K562 (cell line): ENCODE measurements at regions not wholly inside any gene's neighbourhood (a gene's known extent, or its start where the extent isn't known, plus 50 kb on each side); places are given as distances from the start of the nearest gene placed in this dataset.

Source experiments
- ATAC-seq: fragments of 200-7000 bp; cut with Tn5 transposase; 3 replicates; pipeline ENCODE4 v1.9.1; 2020; ENCODE audit warnings: moderate library complexity
- BruUV-seq: library from RNA; stranded (reverse); fragments of 400-500 nt; replicated peaks from 2 replicates; lab custom pipeline; 2021; lab: Mats Ljungman, UMichigan
- CTCF ChIA-PET: fragments of 300-600 bp; formaldehyde crosslinking; extraction: SDS; loops from one replicate; lab custom pipeline; 2021; ENCODE audit warnings: low intra/inter-chr PET ratio; lab: Yijun Ruan, JAX
- POLR2A ChIA-PET: fragments of 300-600, 350-650 bp; sonication (Branson Sonifier 250); formaldehyde crosslinking; extraction: SDS; loops from one replicate; lab custom pipeline; 2021; ENCODE audit warnings: antibody characterized with exemption, inconsistent platforms; lab: Yijun Ruan, JAX
- DNase-seq, 4 experiments: peaks; one replicate each; pipeline versions ENCODE4 v3.0.0 to v3.0.0-alpha.2; 2011 to 2018; ENCODE audit warnings: low spot score in 3 of 4, mixed read lengths in 3 of 4; ENCODE audit errors: extremely low read depth in 1 of 4
- FAIRE-seq: peaks from 2 replicates; lab custom pipeline; 2011; peaks lifted over from hg19 to GRCh38; lab: Jason Lieb, UNC
- H2AFZ ChIP-seq: 2 replicates; pipeline ENCODE4 v1.6.0; 2011; ENCODE audit warnings: low read depth, low read length, control low read depth, inconsistent platforms
- H3K27ac ChIP-seq: fragments of 200-600 bp; 3 replicates; pipeline ENCODE4 v1.8.0; 2011; ENCODE audit warnings: low read depth, mild to moderate bottlenecking, control low read depth, inconsistent platforms, low read length, moderate library complexity, mixed read lengths; ENCODE audit errors: extremely low read depth
- H3K27me3 ChIP-seq, 2 experiments: fragments of 300-600 bp in 1 of 2; 2 replicates in 1 of 2; 3 replicates in 1 of 2; pipeline versions ENCODE4 v1.6.0 to v1.8.0; 2011; ENCODE audit warnings: inconsistent platforms in 2 of 2, low read length in 2 of 2, mild to moderate bottlenecking in 1 of 2, mixed read lengths in 1 of 2, moderate library complexity in 1 of 2; ENCODE audit not compliant: control insufficient read depth in 2 of 2, insufficient read depth in 2 of 2
- H3K36me3 ChIP-seq: fragments of 300-600 bp; 3 replicates; pipeline ENCODE4 v1.8.0; 2011; ENCODE audit warnings: mild to moderate bottlenecking, low read length, inconsistent platforms; ENCODE audit not compliant: control insufficient read depth, insufficient read depth
- H3K4me1 ChIP-seq, 2 experiments: fragments of 200-600 bp in 1 of 2; replicated peaks in 1 of 2; 2 replicates in 1 of 2; 3 replicates in 1 of 2; pipeline versions ENCODE4 v1.5.1 to v1.8.0; 2011; ENCODE audit warnings: inconsistent platforms in 2 of 2, low read length in 2 of 2, mild to moderate bottlenecking in 1 of 2, mixed read lengths in 1 of 2, moderate library complexity in 1 of 2; ENCODE audit not compliant: control insufficient read depth in 2 of 2, insufficient read depth in 2 of 2
- H3K4me2 ChIP-seq: 2 replicates; pipeline ENCODE4 v1.6.1; 2011; ENCODE audit warnings: low read length, control low read depth, inconsistent platforms, mixed read lengths; ENCODE audit not compliant: insufficient read depth
- H3K4me3 ChIP-seq: fragments of 200-600 bp; sonication (generic), shearing (Covaris generic); 2 replicates; pipeline ENCODE4 v1.5.1; 2016; ENCODE audit warnings: control low read depth, inconsistent platforms
- H3K79me2 ChIP-seq: fragments of 200-600 bp; 3 replicates; pipeline ENCODE4 v1.8.0; 2011; ENCODE audit warnings: low read length, inconsistent platforms; ENCODE audit not compliant: control insufficient read depth, insufficient read depth
- H3K9ac ChIP-seq, 2 experiments: 2 replicates each; pipeline versions ENCODE4 v1.6.0 to v1.6.1; 2011; ENCODE audit warnings: low read depth in 2 of 2, low read length in 2 of 2, control low read depth in 1 of 2, inconsistent platforms in 1 of 2, mild to moderate bottlenecking in 1 of 2, mixed read lengths in 1 of 2; ENCODE audit not compliant: insufficient read depth in 1 of 2
- H3K9me1 ChIP-seq: one replicate; pipeline ENCODE4 v1.6.0; 2011; ENCODE audit warnings: inconsistent platforms, mild to moderate bottlenecking, low read length, moderate library complexity; ENCODE audit not compliant: control insufficient read depth, insufficient read depth
- H3K9me3 ChIP-seq: replicated peaks from 2 replicates; pipeline ENCODE4 v1.5.1; 2011; ENCODE audit warnings: low read depth, low read length, inconsistent platforms; ENCODE audit not compliant: control insufficient read depth, insufficient read depth
- H4K20me1 ChIP-seq: replicated peaks from 2 replicates; pipeline ENCODE4 v1.6.1; 2011; ENCODE audit warnings: low read length, inconsistent platforms, mixed read lengths; ENCODE audit not compliant: control insufficient read depth, insufficient read depth
- FOXK2 ChIP-seq, 2 experiments: fragments of 450-650 bp; IDR thresholded peaks in 1 of 2; conservative IDR thresholded peaks in 1 of 2; 2 replicates each; pipeline ENCODE4 v1.6.1; 2016; ENCODE audit warnings: low read depth in 2 of 2, mild to moderate bottlenecking in 1 of 2
- JUN ChIP-seq, 2 experiments: sonication (generic) in 1 of 2; formaldehyde crosslinking in 1 of 2; IDR thresholded peaks; 2 replicates each; pipeline versions ENCODE4 v1.6.1 to v1.8.0; 2012 to 2022; ENCODE audit warnings: borderline replicate concordance in 2 of 2, mild to moderate bottlenecking in 2 of 2, improper control_type of control experiment in 1 of 2, low read depth in 1 of 2, low read length in 1 of 2, missing genetic modification reagents in 1 of 2
- ZNF518B ChIP-seq: fragments of 250-450 bp; sonication (Bioruptor Pico); IDR thresholded peaks from 2 replicates; pipeline ENCODE4 v1.5.0; 2021; ENCODE audit warnings: mild to moderate bottlenecking, moderate library complexity
- WGBS: fragments of 100-300 bp; shearing (Covaris generic); methylation state at CpG from one replicate; pipeline ENCODE4 v1.1.6; 2016; ENCODE audit warnings: low coverage, mixed read lengths; ENCODE audit not compliant: insufficient coverage; ENCODE audit errors: missing lambda C conversion rate; 5-methylcytosine and 5-hydroxymethylcytosine counted together
- in situ Hi-C: fragments of 300-500 bp; cut with MboI; formaldehyde crosslinking; loops from 4 replicates; pipeline ENCODE4 v1.15.0; 2018; ENCODE audit warnings: inconsistent platforms, mixed read lengths
- intact Hi-C: fragments of 100-400 bp; cut with micrococcal nuclease; formaldehyde crosslinking; loops from 2 replicates; pipeline ENCODE4 v1.14.2; 2022

GRCh38 chr9:11235061-11235460 lies 622.3 kb upstream of the PTPRD start:
- Histone ChIP-seq H4K20me1 (no peaks in the 10 kb centered on the region), H3K4me1 (no peaks in the 10 kb centered on the region), H3K9me1 (no peaks in the 10 kb centered on the region)
- intact Hi-C loops = no loop called here
- DNase-seq = no peak
- 0% methylated on average over 2 of the region's 2 CpGs for WGBS
- CTCF ChIA-PET = no interaction called here
- TF ChIP-seq ZNF518B (CRISPR knock-in tag) (no peak), JUN (IDR thresholded peaks at IDR 0.05; ENCODE audit: borderline replicate concordance, low read depth, low read length) (no peak), JUN (CRISPR knock-in tag; IDR thresholded peaks at IDR 0.05; ENCODE audit: borderline replicate concordance) (no peak), FOXK2 (conservative IDR thresholded peaks at IDR 0.05 in 1 of 2, IDR thresholded peaks at IDR 0.05 in 1 of 2; ENCODE audit: low read depth in 2 of 2) (no peak)
- TF ChIP-seq, all 486 proteins: peak for 0
- Histone ChIP-seq H3K9me3 (no peaks in the 10 kb centered on the region), H2AFZ (no peak overlapping the region), H3K4me3 (no peak overlapping the region), H3K4me2 (no peak overlapping the region), H3K27ac (no peak overlapping the region), H3K9ac (no peak overlapping the region), H3K36me3 (no peaks in the 10 kb centered on the region), H3K27me3 (no peaks in the 10 kb centered on the region), H3K79me2 (no peaks in the 10 kb centered on the region)
- POLR2A ChIA-PET = no interaction called here
- BruUV-seq = no TSS peak
- FAIRE-seq (no peak), ATAC-seq (no peak)
- in situ Hi-C loops = no loop called here
